RKO (cell line): ENCODE measurements at regions not wholly inside any gene's neighbourhood (a gene's known extent, or its start where the extent isn't known, plus 50 kb on each side); places are given as distances from the start of the nearest gene placed in this dataset.
A peak's percentile ranks its signal among the peaks of the same experiment; 100 is the strongest.

Experiments
- DNase-seq: peaks from one replicate; pipeline ENCODE4 v3.0.0-alpha.2; 2016; ENCODE audit warnings: low spot score

GRCh38 chr17:73754886-73755400 lies 110.7 kb upstream of the SDK2 start:
- DNase-seq, result no peak

GRCh38 chr17:73757420-73757819 lies 113.2 kb upstream of the SDK2 start:
- DNase-seq, result no peak

- DNase-seq, result no peak
Observed at GRCh38 chr17:73758245-73758644, 114.0 kb upstream of the SDK2 start.

- DNase-seq, result no peak
Observed at GRCh38 chr17:73759324-73759723, 115.1 kb upstream of the SDK2 start.

GRCh38 chr17:73759734-73760438 lies 115.6 kb upstream of the SDK2 start:
- no peak for DNase-seq

- DNase-seq, result no peak
Observed at GRCh38 chr17:73760439-73760758, 116.2 kb upstream of the SDK2 start.

GRCh38 chr17:73765824-73766563 lies 121.7 kb upstream of the SDK2 start:
- DNase-seq, result no peak

- no peak for DNase-seq
Observed at GRCh38 chr17:73767696-73768095, 123.5 kb upstream of the SDK2 start.

GRCh38 chr17:73768691-73769090 lies 124.4 kb upstream of the SDK2 start:
- DNase-seq, result no peak

- no peak for DNase-seq
Observed at GRCh38 chr17:73769479-73769878, 125.2 kb upstream of the SDK2 start.

GRCh38 chr17:73770115-73770848 lies 126.0 kb upstream of the SDK2 start:
- peak; percentile 65 for DNase-seq

- DNase-seq, result no peak
Observed at GRCh38 chr17:73770849-73771229, 126.6 kb upstream of the SDK2 start.

GRCh38 chr17:73772107-73772705 lies 128.0 kb upstream of the SDK2 start:
- no peak for DNase-seq

- no peak for DNase-seq
Observed at GRCh38 chr17:73773702-73774101, 129.5 kb upstream of the SDK2 start.

- DNase-seq, result no peak
Observed at GRCh38 chr17:73774852-73775251, 130.6 kb upstream of the SDK2 start.

GRCh38 chr17:73776351-73777130 lies 132.3 kb upstream of the SDK2 start:
- no peak for DNase-seq

- no peak for DNase-seq
Observed at GRCh38 chr17:73777131-73777449, 132.8 kb upstream of the SDK2 start.

GRCh38 chr17:73782231-73782630 lies 138.0 kb upstream of the SDK2 start:
- DNase-seq, result no peak

- no peak for DNase-seq
Observed at GRCh38 chr17:73782641-73783381, 138.6 kb upstream of the SDK2 start.

- no peak for DNase-seq
Observed at GRCh38 chr17:73783382-73783766, 139.1 kb upstream of the SDK2 start.

GRCh38 chr17:73783945-73784603 lies 139.8 kb upstream of the SDK2 start:
- DNase-seq, result no peak
